Nephron (organoid): ENCODE measurements at regions not wholly inside any gene's neighbourhood (a gene's known extent, or its start where the extent isn't known, plus 50 kb on each side); places are given as distances from the start of the nearest gene placed in this dataset.
A peak's percentile ranks its signal among the peaks of the same experiment; 100 is the strongest.

Experiments used
- H3K27ac Mint-ChIP-seq, 3 experiments: 2 replicates each; pipeline ENCODE4 v1.8.0; 2020; ENCODE audit warnings: mixed read lengths in 3 of 3, mild to moderate bottlenecking in 2 of 3, moderate library complexity in 1 of 3
- H3K27me3 Mint-ChIP-seq: 2 replicates; pipeline ENCODE4 v1.8.0; 2021; ENCODE audit warnings: low read depth, mild to moderate bottlenecking, moderate library complexity, mixed read lengths
- H3K36me3 Mint-ChIP-seq: 2 replicates; pipeline ENCODE4 v1.8.0; 2020; ENCODE audit warnings: low read depth, mixed read lengths
- H3K4me1 Mint-ChIP-seq: 2 replicates; pipeline ENCODE4 v1.8.0; 2020; ENCODE audit warnings: mixed read lengths
- H3K4me3 Mint-ChIP-seq, 3 experiments: 2 replicates each; pipeline ENCODE4 v1.8.0; 2020; ENCODE audit warnings: mild to moderate bottlenecking in 3 of 3, mixed read lengths in 3 of 3, moderate library complexity in 2 of 3
- H3K9me3 Mint-ChIP-seq: 2 replicates; pipeline ENCODE4 v1.8.0; 2020; ENCODE audit warnings: mixed read lengths
- TF ChIP-seq, protein P1 (sequence below), 3 experiments: fragments of 200-600 bp; sonication (generic); IDR thresholded peaks; one replicate each; pipeline ENCODE4 v1.5.0; 2021; ENCODE audit warnings: antibody characterized with exemption in 3 of 3; ENCODE audit not compliant: unreplicated experiment in 3 of 3

DNA sequence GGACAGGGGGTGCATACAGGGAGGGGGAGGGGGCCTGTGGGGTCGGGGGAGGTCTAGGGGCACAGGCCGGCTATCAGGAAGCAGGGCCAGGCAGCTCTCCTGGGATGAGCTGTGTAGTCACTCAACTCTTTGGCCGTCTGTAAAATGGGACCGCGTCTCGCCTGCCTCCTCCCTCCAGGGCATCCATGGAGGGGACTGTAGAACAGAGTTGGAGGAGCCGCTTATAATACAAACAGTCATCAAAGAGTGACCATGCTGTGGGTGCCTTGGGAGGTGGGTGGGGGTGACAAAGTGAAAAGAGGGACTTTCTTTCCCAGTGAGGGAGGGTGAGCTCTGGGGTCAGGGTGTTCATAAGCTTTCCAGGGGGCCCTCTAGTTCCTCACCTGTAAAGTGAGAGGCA lies 169.6 kb upstream of the HAAO start:
- Mint-ChIP-seq H3K4me1 (peaks cover 72% of the 10 kb centered on the region), H3K4me3 (no peak overlapping the region), H3K27me3 (peaks cover 3% of the 10 kb centered on the region), H3K36me3 (no peaks in the 10 kb centered on the region), H3K9me3 (no peaks in the 10 kb centered on the region), H3K27ac (peak overlapping the region; percentile 85 to 97 (median 92))
- TF ChIP-seq, protein P1, sequence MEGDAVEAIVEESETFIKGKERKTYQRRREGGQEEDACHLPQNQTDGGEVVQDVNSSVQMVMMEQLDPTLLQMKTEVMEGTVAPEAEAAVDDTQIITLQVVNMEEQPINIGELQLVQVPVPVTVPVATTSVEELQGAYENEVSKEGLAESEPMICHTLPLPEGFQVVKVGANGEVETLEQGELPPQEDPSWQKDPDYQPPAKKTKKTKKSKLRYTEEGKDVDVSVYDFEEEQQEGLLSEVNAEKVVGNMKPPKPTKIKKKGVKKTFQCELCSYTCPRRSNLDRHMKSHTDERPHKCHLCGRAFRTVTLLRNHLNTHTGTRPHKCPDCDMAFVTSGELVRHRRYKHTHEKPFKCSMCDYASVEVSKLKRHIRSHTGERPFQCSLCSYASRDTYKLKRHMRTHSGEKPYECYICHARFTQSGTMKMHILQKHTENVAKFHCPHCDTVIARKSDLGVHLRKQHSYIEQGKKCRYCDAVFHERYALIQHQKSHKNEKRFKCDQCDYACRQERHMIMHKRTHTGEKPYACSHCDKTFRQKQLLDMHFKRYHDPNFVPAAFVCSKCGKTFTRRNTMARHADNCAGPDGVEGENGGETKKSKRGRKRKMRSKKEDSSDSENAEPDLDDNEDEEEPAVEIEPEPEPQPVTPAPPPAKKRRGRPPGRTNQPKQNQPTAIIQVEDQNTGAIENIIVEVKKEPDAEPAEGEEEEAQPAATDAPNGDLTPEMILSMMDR (IDR thresholded peaks at IDR 0.05; ENCODE audit: unreplicated experiment in 3 of 3): no peak

- peak overlapping the region in 2 of 3 experiments; percentile 44 to 54 for H3K4me3 Mint-ChIP-seq
Observed at GRCh38 chr2:42961385-42961811, 169.0 kb upstream of the HAAO start.

DNA sequence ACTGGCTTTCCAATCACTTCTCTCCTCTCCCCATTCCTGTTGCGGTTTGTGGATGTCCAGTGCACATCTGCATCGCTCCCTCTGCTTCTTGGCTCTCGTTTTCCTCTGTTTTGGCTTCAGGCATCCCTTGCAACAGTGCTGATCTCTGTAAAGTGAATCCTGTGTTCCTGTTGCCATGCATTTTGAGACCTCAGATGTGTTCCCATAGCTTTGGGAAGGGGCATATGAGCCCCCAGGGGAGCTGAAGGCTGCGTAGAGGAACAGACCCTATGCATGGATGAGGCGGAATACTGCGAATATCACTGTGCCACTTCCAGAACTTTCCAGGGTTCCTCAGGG lies 168.4 kb upstream of the HAAO start:
- Mint-ChIP-seq H3K36me3 (no peaks in the 10 kb centered on the region), H3K4me1 (peaks cover 73% of the 10 kb centered on the region), H3K27ac (peak overlapping the region; percentile 85 to 97 (median 92))

More at GRCh38 chr2:42961385-42961811, 169.0 kb upstream of the HAAO start:
- TF ChIP-seq, protein P1 (IDR thresholded peaks at IDR 0.05; ENCODE audit: unreplicated experiment in 3 of 3): no peak
- H3K27me3 Mint-ChIP-seq: peaks cover 3% of the 10 kb centered on the region
- no peaks in the 10 kb centered on the region for H3K9me3 Mint-ChIP-seq
- peaks cover 73% of the 10 kb centered on the region for H3K4me1 Mint-ChIP-seq
- peak overlapping the region; percentile 85 to 97 (median 92) for H3K27ac Mint-ChIP-seq
- H3K36me3 Mint-ChIP-seq: no peaks in the 10 kb centered on the region

DNA sequence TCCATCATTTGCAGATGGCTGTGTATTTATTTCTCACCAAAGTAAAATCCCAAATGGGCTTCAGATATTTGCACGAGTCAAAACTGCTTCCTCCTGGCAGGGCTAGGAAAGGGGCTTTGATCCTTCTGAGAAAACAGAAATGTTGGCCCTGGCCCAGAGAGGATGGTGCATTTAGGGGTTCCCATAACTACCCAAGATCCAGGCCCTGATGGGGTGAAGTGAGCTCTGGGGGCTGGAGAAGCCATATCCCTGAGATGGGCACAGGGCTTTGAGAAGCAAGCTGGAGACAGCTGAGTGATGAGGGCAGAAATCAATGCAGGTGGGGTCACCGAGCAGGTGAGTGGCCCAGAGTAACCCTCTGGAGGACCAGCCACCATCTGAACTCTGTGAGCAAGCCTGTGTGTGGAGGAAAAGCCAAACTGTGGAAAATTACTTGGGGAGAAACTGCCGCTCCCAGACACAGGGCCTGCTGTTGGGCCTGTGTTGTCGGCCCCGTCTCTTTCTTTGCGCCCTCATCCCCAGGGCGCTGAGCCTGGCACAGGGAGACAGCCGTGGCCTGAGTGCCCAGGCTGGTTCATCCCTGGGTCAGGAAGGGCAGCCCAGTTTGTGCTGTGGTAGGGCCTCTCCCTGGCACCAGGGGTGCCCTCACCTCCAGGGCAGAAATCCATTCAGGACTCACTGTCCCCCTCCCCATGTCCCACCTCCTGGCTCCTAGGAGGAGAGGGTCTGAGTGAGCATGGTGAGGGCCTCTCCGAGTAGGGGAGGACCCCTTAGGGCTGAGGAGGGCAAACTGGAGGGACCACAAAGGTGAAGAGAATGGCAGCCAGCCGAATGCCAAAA lies 167.8 kb upstream of the HAAO start:
- Mint-ChIP-seq H3K4me1 (peaks cover 67% of the 10 kb centered on the region), H3K36me3 (no peaks in the 10 kb centered on the region), H3K27me3 (no peaks in the 10 kb centered on the region), H3K27ac (peak overlapping the region; percentile 85 to 97 (median 92)), H3K9me3 (no peaks in the 10 kb centered on the region), H3K4me3 (peak overlapping the region in 1 of 3 experiments; percentile 61)
- TF ChIP-seq, protein P1 (IDR thresholded peaks at IDR 0.05; ENCODE audit: unreplicated experiment in 3 of 3): no peak

More for the DNA sequence above, 168.4 kb upstream of the HAAO start:
- TF ChIP-seq, protein P1 (IDR thresholded peaks at IDR 0.05; ENCODE audit: unreplicated experiment in 3 of 3): no peak
- Mint-ChIP-seq H3K4me3 (peak overlapping the region in 2 of 3 experiments; percentile 14 to 39), H3K9me3 (no peaks in the 10 kb centered on the region), H3K27me3 (peaks cover 3% of the 10 kb centered on the region)

DNA sequence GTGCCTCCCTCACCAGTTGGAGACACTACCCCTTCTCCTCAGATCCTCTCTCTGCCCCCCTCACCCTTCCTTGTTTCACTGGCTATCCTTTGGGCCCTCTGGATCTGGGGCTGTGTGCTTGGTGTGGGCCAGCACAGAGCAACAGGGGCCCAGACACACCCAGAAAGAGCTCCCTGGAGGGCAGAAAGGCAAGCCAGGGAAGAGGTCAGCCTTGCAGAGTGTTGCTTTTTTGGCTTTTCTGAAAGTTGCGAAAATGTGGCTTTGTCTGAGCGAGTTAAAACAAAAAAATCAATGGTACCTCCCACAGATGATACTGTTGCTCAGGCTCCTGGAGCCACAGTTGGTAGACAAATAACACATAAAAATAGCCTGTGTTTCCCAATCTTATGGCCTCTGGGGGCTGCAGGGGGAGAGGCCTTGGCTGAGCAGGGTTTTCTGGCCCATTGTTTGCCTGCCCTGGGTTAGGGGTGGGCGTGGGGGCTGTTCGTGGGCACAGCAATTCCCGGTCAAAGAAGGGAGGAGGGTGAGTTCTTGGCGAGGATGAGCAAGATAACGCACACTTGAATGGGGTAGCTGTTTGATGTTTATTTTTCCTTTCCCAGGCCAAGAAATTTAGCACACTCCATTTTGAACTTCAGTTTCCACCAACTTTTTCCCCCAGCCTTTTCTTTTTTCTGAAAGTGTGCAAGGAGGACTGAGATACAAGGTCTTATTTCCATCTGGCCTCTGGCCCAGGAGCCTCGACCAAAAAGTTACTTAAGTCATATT lies 167.0 kb upstream of the HAAO start:
- no peaks in the 10 kb centered on the region for H3K36me3 Mint-ChIP-seq
- H3K27me3 Mint-ChIP-seq: no peaks in the 10 kb centered on the region
- H3K4me1 Mint-ChIP-seq: peaks cover 66% of the 10 kb centered on the region
- TF ChIP-seq, protein P1 (IDR thresholded peaks at IDR 0.05; ENCODE audit: unreplicated experiment in 3 of 3): no peak
- peak overlapping the region in 1 of 3 experiments; percentile 61 for H3K4me3 Mint-ChIP-seq
- H3K9me3 Mint-ChIP-seq: no peaks in the 10 kb centered on the region
- peak overlapping the region; percentile 85 to 97 (median 92) for H3K27ac Mint-ChIP-seq
